Breast epithelium (tissue), 3 donors: ENCODE measurements at regions not wholly inside any gene's neighbourhood (a gene's known extent, or its start where the extent isn't known, plus 50 kb on each side); places are given as distances from the start of the nearest gene placed in this dataset.

ENCODE experiments used
- CTCF ChIP-seq, 3 donors: fragments of 450-650 bp; IDR thresholded peaks; one replicate each; pipeline ENCODE4 v1.5.1; 2016 to 2017; ENCODE audit warnings: antibody characterized with exemption in 3 of 3, mild to moderate bottlenecking in 3 of 3, moderate library complexity in 3 of 3
- POLR2A ChIP-seq: fragments of 450-650 bp; IDR thresholded peaks from one replicate; pipeline ENCODE4 v1.6.1; 2016; ENCODE audit warnings: antibody characterized with exemption, mild to moderate bottlenecking, moderate library complexity
- POLR2AphosphoS5 ChIP-seq, 3 donors: sonication (generic); formaldehyde crosslinking; IDR thresholded peaks; one replicate each; pipeline ENCODE4 v1.6.1; 2017; ENCODE audit warnings: antibody characterized with exemption in 3 of 3

- TF ChIP-seq CTCF (IDR thresholded peaks at IDR 0.05), result no peak
- no peak for TF ChIP-seq POLR2AphosphoS5 (IDR thresholded peaks at IDR 0.05)
- TF ChIP-seq POLR2A, result no peak
Observed at GRCh38 chr5:51001227-51001923, 334.9 kb downstream of the PARP8 start.
